K562 (cell line): ENCODE measurements at regions not wholly inside any gene's neighbourhood (a gene's known extent, or its start where the extent isn't known, plus 50 kb on each side); places are given as distances from the start of the nearest gene placed in this dataset.

Source experiments
- EP300 ChIP-seq: IDR thresholded peaks from 2 replicates; pipeline ENCODE4 v1.6.1; 2012; ENCODE audit warnings: low read length, improper control_type of control experiment
- EZH2 ChIP-seq: IDR thresholded peaks from 2 replicates; pipeline ENCODE4 v1.6.1; 2012; ENCODE audit warnings: low read depth, mild to moderate bottlenecking, inconsistent platforms, low read length, borderline replicate concordance
- FOXM1 ChIP-seq, 2 experiments: fragments of 450-650 bp in 1 of 2; sonication (generic) in 1 of 2; formaldehyde crosslinking in 1 of 2; IDR thresholded peaks; 2 replicates each; pipeline versions ENCODE4 v1.6.1 to v1.9.0; 2017 to 2022; ENCODE audit warnings: low read depth in 2 of 2, mild to moderate bottlenecking in 2 of 2, missing genetic modification reagents in 1 of 2, moderate library complexity in 1 of 2
- TAF15 ChIP-seq: fragments of 200-400 bp; formaldehyde crosslinking; IDR thresholded peaks from 2 replicates; pipeline ENCODE4 v1.6.1; 2017; ENCODE audit warnings: mild to moderate bottlenecking, low read depth, low read length, moderate library complexity
- TF ChIP-seq, protein P1 (sequence below): fragments of 250-450 bp; sonication (Bioruptor Pico); IDR thresholded peaks from 2 replicates; pipeline ENCODE4 v1.5.0; 2022; ENCODE audit warnings: mild to moderate bottlenecking

DNA sequence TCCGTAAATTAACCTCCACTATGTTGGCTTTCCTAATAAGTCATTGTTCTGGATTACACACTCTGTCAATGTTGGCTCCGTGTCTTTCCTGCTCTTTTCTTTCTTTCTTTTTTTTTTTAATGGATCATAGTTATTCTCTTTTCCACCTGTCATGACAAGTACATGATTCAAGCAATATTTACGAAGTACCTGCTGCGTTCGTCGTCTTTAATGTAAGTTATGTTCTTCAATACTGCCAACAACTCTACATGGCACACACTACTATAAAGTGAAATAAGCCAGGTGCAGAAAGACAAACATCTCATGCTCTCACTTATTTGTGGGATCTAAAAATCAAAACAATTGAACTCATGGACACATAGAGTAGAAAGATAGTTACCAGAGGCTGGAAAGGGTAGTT is 239.1 kb downstream of the SCG2 start:
- no peak for TF ChIP-seq EZH2
- TF ChIP-seq, protein P1, sequence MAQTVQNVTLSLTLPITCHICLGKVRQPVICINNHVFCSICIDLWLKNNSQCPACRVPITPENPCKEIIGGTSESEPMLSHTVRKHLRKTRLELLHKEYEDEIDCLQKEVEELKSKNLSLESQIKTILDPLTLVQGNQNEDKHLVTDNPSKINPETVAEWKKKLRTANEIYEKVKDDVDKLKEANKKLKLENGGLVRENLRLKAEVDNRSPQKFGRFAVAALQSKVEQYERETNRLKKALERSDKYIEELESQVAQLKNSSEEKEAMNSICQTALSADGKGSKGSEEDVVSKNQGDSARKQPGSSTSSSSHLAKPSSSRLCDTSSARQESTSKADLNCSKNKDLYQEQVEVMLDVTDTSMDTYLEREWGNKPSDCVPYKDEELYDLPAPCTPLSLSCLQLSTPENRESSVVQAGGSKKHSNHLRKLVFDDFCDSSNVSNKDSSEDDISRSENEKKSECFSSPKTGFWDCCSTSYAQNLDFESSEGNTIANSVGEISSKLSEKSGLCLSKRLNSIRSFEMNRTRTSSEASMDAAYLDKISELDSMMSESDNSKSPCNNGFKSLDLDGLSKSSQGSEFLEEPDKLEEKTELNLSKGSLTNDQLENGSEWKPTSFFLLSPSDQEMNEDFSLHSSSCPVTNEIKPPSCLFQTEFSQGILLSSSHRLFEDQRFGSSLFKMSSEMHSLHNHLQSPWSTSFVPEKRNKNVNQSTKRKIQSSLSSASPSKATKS: no peak
- TF ChIP-seq TAF15: no peak
- no peak for TF ChIP-seq FOXM1 (IDR thresholded peaks at IDR 0.05; ENCODE audit: low read depth)
- no peak for TF ChIP-seq FOXM1 (CRISPR knock-in tag; IDR thresholded peaks at IDR 0.05; ENCODE audit: low read depth)
- TF ChIP-seq EP300: no peak
